Right lobe of liver (tissue), 6 donors: ENCODE measurements at regions not wholly inside any gene's neighbourhood (a gene's known extent, or its start where the extent isn't known, plus 50 kb on each side); places are given as distances from the start of the nearest gene placed in this dataset.

ENCODE experiments used
- ATAC-seq, 4 donors: fragments of 200-7000 bp; cut with Tn5 transposase; one replicate each; pipeline ENCODE4 v1.9.1; 2020; ENCODE audit warnings: mild to moderate bottlenecking in 4 of 4, moderate library complexity in 4 of 4
- DNase-seq, 3 donors: peaks; one replicate each; pipeline ENCODE4 v3.0.0-alpha.2; 2020
- H3K27ac ChIP-seq, 3 donors: fragments of 200-600 bp; one replicate each; pipeline ENCODE4 v1.8.0; 2022
- H3K27me3 ChIP-seq, 2 donors: fragments of 200-600 bp; one replicate each; pipeline ENCODE4 v1.8.0; 2022
- H3K36me3 ChIP-seq, 4 donors: fragments of 200-600 bp; sonication (generic) in 1 of 4; one replicate each; pipeline versions ENCODE4 v1.5.1 to v1.8.0; 2017 to 2022; ENCODE audit warnings: control low read depth in 1 of 4
- H3K4me1 ChIP-seq, 4 donors: fragments of 200-600 bp; sonication (generic) in 1 of 4; one replicate each; pipeline versions ENCODE4 v1.5.1 to v1.8.0; 2017 to 2022; ENCODE audit warnings: control low read depth in 1 of 4
- H3K4me3 ChIP-seq, 3 donors: fragments of 200-600 bp; one replicate each; pipeline ENCODE4 v1.8.0; 2022
- H3K9me3 ChIP-seq, 4 donors: fragments of 200-600 bp; sonication (generic) in 1 of 4; one replicate each; pipeline versions ENCODE4 v1.5.1 to v1.8.0; 2017 to 2022; ENCODE audit warnings: control low read depth in 1 of 4
- CTCF ChIP-seq, 4 donors: fragments of 200-600 bp in 3 of 4; fragments of 450-650 bp in 1 of 4; IDR thresholded peaks; one replicate each; pipeline versions ENCODE4 v1.5.1 to v1.8.0; 2016 to 2022; ENCODE audit warnings: antibody characterized with exemption in 4 of 4, mild to moderate bottlenecking in 2 of 4
- POLR2A ChIP-seq: fragments of 450-650 bp; IDR thresholded peaks from one replicate; pipeline ENCODE4 v1.6.1; 2017; ENCODE audit warnings: antibody characterized with exemption, mild to moderate bottlenecking
- WGBS: methylation state at CpG from one replicate; pipeline ENCODE4 v1.1.6; 2018; ENCODE audit warnings: low coverage, low lambda C conversion rate; ENCODE audit not compliant: insufficient coverage; ENCODE audit errors: missing lambda C conversion rate; 5-methylcytosine and 5-hydroxymethylcytosine counted together
- intact Hi-C, 2 donors: fragments of 100-400 bp; cut with DNase I; formaldehyde crosslinking; loops; one replicate each; pipeline versions ENCODE4 v1.11.2 to v1.14.1; 2022
- donor health status: DM: no; HTN: yes; CAD: no.
- donor health status: DM: no; HTN: no; CAD: no.
- donor health status: DM: no; HTN: no; CAD: no.
- donor health status: DM: no; HTN: yes; CAD: no.
- donor health status: DM: no; HTN: yes; CAD: no.

- DNase-seq = no peak
- intact Hi-C loops = no loop called here
- no peaks in the 10 kb centered on the region for H3K9me3 ChIP-seq
Measured at GRCh38 chr10:118218562-118218961, 123.6 kb downstream of the FAM204A start.

GRCh38 chr10:118216571-118217170, 125.5 kb downstream of the FAM204A start:
- DNase-seq = no peak
- Histone ChIP-seq H3K27me3 (no peaks in the 10 kb centered on the region), H3K9me3 (no peaks in the 10 kb centered on the region), H3K36me3 (no peaks in the 10 kb centered on the region), H3K27ac (no peak overlapping the region), H3K4me1 (no peaks in the 10 kb centered on the region), H3K4me3 (no peak overlapping the region)
- no peak for ATAC-seq
- TF ChIP-seq POLR2A = no peak
- TF ChIP-seq CTCF (IDR thresholded peaks at IDR 0.05) = no peak
- intact Hi-C loops = no loop called here
- WGBS = 43% methylated on average over 2 of the region's 3 CpGs

More at GRCh38 chr10:118218562-118218961, 123.6 kb downstream of the FAM204A start:
- H3K27ac ChIP-seq = no peak overlapping the region
- no peak for TF ChIP-seq POLR2A
- 59% methylated on average over 6 of the region's 6 CpGs for WGBS
- no peaks in the 10 kb centered on the region for H3K27me3 ChIP-seq
- H3K36me3 ChIP-seq = no peaks in the 10 kb centered on the region
- no peaks in the 10 kb centered on the region for H3K4me1 ChIP-seq
- no peak for ATAC-seq
- H3K4me3 ChIP-seq = no peak overlapping the region

- Histone ChIP-seq H3K27ac (no peak overlapping the region), H3K4me1 (no peaks in the 10 kb centered on the region), H3K9me3 (no peaks in the 10 kb centered on the region), H3K27me3 (no peaks in the 10 kb centered on the region), H3K36me3 (no peaks in the 10 kb centered on the region), H3K4me3 (no peak overlapping the region)
- DNase-seq = no peak
- TF ChIP-seq POLR2A = no peak
- TF ChIP-seq CTCF (IDR thresholded peaks at IDR 0.05) = no peak
- ATAC-seq = no peak
- intact Hi-C loops = no loop called here
- WGBS = 51% methylated on average over 6 of the region's 6 CpGs
Measured at GRCh38 chr10:118216020-118216419, 126.1 kb downstream of the FAM204A start.

GRCh38 chr10:118214776-118215175, 127.3 kb downstream of the FAM204A start:
- TF ChIP-seq POLR2A = no peak
- no peak for TF ChIP-seq CTCF (IDR thresholded peaks at IDR 0.05)
- intact Hi-C loops = no loop called here
- no peak overlapping the region for H3K4me3 ChIP-seq
- H3K9me3 ChIP-seq = no peaks in the 10 kb centered on the region
- WGBS = 47% methylated on average over 2 of the region's 3 CpGs
- no peaks in the 10 kb centered on the region for H3K36me3 ChIP-seq
- no peak for DNase-seq
- H3K27me3 ChIP-seq = no peaks in the 10 kb centered on the region
- H3K27ac ChIP-seq = no peak overlapping the region
- H3K4me1 ChIP-seq = no peaks in the 10 kb centered on the region
- ATAC-seq = no peak

- no peak for ATAC-seq
- Histone ChIP-seq H3K36me3 (no peaks in the 10 kb centered on the region), H3K4me3 (no peak overlapping the region), H3K27ac (no peak overlapping the region), H3K4me1 (no peaks in the 10 kb centered on the region), H3K27me3 (no peaks in the 10 kb centered on the region), H3K9me3 (no peaks in the 10 kb centered on the region)
- WGBS = 20% methylated on average over 7 of the region's 7 CpGs
- intact Hi-C loops = no loop called here
- DNase-seq = no peak
- TF ChIP-seq CTCF (IDR thresholded peaks at IDR 0.05) = no peak
- TF ChIP-seq POLR2A = no peak
Measured at GRCh38 chr10:118213436-118213835, 128.7 kb downstream of the FAM204A start.
